NCI-H82 treated with DMSO at 0.1 percent for 48 hours (cell line): ENCODE measurements at regions not wholly inside any gene's neighbourhood (a gene's known extent, or its start where the extent isn't known, plus 50 kb on each side); places are given as distances from the start of the nearest gene placed in this dataset.
A peak's percentile ranks its signal among the peaks of the same experiment; 100 is the strongest.
"Not testable (repeated sequence)": the region's sequence is repeated elsewhere in the genome, so short reads cannot be mapped to it uniquely, and the experiment has no call there.

ENCODE experiments used
- DNase-seq: peaks from one replicate; lab custom pipeline; 2025; ENCODE audit not compliant: unreplicated experiment; lab: John Stamatoyannopoulos, UW

GRCh38 chr9:11701706-11702105 lies 991.5 kb upstream of the TYRP1 start:
- no peak for DNase-seq

DNA sequence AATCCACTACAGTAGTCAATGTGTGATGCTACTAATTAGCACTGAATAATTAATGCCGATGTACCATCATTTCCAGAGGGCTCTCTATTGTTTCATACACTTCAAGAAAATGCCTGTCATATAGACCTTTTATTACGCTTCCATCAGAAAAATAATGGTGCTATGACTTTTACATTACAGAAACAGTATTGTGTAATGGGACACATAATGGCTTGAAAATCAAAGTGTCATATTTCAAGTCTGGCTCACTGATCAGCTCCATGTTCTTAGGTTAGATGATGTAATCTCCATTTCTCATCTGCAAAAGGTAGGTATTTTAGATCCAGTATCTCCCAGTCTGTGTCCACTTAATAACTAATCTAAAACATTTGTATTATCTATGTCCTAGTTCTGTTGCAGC lies 990.6 kb upstream of the TYRP1 start:
- DNase-seq = no peak

DNA sequence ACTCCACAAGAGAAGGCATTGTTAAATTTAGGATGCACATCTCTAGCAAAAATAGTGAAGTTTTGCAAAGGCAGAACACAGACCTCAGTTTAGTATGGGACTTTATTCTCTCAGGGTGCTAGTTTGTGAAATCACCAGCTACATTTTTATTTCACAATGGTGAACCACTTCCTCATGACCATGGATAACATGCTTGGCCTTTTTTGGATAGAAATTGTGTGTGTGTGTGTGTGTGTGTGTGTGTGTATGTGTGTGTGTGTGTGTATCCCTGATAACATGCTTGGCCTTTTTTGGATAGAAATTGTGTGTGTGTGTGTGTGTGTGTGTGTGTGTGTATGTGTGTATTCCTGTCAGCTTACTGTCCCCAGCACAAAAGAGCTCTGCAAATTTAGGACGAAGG lies 989.0 kb upstream of the TYRP1 start:
- not testable (repeated sequence) for DNase-seq

- DNase-seq = no peak
Measured at GRCh38 chr9:11708899-11709298, 984.3 kb upstream of the TYRP1 start.

DNA sequence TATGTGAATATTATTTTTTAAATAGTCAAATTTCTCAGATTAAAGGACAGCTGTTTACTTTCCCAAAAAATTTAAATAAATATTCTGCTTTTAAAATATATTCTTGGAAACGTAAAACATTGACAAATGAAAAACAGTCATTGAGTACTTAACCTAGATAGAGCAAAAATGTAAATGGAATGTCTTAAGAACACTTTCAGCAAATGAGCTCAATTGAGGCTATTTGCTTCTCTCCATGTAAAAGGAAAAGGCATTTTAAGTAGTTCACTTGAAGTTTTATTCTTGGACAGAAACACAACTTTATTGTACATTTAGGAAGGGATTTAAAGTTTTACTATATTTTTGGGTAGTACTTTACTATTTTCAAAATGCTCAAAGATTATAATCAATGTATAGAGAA lies 983.6 kb upstream of the TYRP1 start:
- DNase-seq = no peak

- no peak for DNase-seq
Measured at GRCh38 chr9:11713077-11713476, 980.1 kb upstream of the TYRP1 start.

GRCh38 chr9:11722957-11723356 lies 970.2 kb upstream of the TYRP1 start:
- no peak for DNase-seq

DNA sequence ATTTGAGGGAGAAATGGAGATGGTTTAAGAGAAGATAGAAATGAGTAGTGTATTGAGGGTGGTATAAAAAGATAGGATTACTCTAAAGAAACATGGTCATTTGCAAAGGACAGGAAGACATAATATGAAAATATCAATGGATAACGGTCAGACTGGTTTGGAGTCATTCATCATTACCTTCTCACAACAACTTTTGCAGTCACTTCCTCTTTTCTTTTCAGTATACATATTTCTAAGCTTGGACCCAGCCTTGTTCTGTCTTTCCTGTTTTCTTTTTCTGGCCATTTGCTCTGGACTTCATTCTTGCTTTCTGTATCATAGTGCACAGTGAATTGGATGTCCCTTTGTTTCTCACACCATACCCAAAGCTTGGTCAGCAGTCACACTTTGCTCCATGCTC lies 966.5 kb upstream of the TYRP1 start:
- DNase-seq = no peak

- DNase-seq = no peak
Measured at GRCh38 chr9:11735391-11735790, 957.8 kb upstream of the TYRP1 start.

DNA sequence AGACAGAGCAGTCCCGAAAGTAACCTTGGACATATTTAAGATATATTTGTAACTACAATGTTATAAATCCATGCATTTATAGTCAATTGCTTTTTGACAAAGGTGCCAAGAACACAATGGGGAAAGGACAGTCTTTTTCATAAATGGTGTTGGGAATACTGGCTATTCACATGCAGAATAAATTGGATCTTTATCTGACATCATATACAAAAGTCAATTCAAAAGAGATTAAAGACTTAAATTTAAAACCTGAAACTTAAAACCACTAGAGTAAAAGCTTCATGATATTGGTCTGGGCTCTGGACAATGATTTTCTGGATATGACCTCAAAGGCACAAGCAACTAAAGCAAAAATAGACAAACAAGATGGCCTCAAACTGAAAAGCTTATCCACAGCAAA lies 950.7 kb upstream of the TYRP1 start:
- DNase-seq = no peak

DNA sequence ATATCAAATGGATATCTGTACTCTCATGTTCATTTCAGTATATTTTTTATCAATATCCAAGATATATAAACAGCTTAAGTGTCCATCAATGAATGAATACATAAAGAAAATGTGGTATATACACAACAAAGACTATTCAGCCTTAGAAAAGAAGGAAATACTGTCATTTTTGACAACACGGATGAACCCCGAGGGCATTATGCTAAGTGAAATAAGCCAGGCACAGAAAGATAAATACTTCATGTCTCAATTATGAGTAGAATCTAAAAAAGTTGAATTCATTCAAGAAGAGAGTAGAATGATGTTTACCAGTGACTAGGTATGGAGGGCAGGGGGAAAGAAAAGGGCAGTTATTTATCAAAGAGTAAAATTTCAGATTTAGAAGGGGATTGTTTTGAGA lies 949.8 kb upstream of the TYRP1 start:
- DNase-seq = no peak

GRCh38 chr9:11749396-11749795 lies 943.8 kb upstream of the TYRP1 start:
- peak; percentile 80 for DNase-seq

- DNase-seq = no peak
Measured at GRCh38 chr9:11755951-11756350, 937.2 kb upstream of the TYRP1 start.

DNA sequence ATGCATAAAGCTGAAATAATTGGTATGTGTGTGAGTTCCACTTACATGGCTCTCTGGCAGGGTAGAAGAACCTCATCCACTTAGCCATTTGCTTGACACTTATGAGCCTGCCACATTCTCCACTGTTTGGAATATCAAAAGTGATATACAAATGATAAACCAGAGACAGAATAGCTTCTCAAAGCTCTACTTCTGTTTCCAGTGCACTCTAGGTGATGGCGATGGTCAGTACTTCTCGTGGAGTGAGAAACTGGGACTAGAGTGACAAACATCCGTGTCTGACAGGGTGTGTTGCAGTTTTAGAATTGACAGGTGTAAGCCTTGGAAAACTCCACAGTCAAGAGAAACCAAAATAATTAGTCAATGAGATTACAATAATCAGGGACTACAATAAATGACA lies 935.8 kb upstream of the TYRP1 start:
- no peak for DNase-seq

GRCh38 chr9:11758016-11758415 lies 935.2 kb upstream of the TYRP1 start:
- no peak for DNase-seq

DNA sequence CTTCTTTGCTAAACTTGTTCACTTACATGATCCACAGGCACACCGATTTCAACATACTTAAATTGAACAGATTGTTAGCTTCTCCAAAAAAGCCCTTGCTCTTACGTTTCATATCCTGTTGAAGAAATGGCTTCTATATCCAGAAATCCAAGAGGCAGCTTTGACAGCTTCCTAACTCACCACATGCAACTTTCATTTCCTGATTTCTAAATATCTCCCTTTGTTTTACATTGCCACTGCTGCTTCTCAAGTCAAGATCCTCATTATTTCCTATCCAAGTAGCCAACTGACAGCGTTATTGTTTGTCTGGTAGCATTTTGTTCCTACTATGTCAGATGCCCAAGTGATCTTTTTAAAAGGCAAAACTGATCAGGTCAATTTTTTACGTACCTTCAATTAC lies 913.2 kb upstream of the TYRP1 start:
- no peak for DNase-seq

GRCh38 chr9:11792870-11793269 lies 900.3 kb upstream of the TYRP1 start:
- DNase-seq = no peak

DNA sequence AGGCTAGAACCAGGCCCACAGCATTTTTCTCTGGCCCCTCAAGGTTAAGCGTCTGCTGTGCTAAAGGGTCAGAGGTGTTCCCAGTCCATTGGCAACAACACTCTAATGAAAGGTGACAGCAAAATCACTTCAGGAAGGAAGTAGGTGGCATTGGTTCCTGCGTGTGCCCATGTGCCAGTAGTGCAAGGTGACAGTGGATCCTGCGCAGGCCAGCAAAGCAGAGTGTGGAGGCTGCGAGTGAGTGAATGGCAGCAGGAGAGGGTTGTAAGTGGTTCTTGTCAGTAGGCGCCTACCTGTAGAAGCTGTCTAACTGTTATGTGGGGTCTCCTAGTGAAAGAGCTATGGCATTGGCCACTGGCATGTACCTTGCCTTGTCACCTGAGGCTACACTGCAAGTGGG lies 898.2 kb upstream of the TYRP1 start:
- no peak for DNase-seq

- no peak for DNase-seq
Measured at GRCh38 chr9:11805969-11806368, 887.2 kb upstream of the TYRP1 start.

GRCh38 chr9:11821306-11821975 lies 871.7 kb upstream of the TYRP1 start:
- DNase-seq = no peak

- DNase-seq = no peak
Measured at GRCh38 chr9:11828201-11828600, 865.0 kb upstream of the TYRP1 start.

GRCh38 chr9:11833056-11833455 lies 860.1 kb upstream of the TYRP1 start:
- DNase-seq = no peak

GRCh38 chr9:11868795-11869194 lies 824.4 kb upstream of the TYRP1 start:
- DNase-seq = no peak

DNA sequence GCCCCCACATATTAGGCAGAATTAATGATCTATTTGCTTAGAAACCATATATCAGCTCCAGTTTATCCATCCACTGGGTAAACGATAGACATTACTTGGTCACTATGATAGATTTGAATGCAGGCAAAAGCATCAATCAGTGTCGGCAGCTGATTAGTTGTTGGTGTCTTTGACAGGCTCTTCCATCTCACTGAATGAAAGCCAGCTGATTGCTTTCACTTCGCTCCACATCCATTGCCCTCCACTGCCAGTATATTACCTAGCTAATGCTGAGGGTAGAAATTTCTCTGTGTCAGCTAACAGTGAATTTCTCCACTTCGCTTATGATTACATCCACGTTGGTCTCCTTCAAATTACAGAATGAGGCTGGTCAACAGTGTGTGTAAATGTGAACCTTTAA lies 821.3 kb upstream of the TYRP1 start:
- no peak for DNase-seq
